ENCODE measurements at regions not wholly inside any gene's neighbourhood (a gene's known extent, or its start where the extent isn't known, plus 50 kb on each side); places are given as distances from the start of the nearest gene placed in this dataset.

DNA sequence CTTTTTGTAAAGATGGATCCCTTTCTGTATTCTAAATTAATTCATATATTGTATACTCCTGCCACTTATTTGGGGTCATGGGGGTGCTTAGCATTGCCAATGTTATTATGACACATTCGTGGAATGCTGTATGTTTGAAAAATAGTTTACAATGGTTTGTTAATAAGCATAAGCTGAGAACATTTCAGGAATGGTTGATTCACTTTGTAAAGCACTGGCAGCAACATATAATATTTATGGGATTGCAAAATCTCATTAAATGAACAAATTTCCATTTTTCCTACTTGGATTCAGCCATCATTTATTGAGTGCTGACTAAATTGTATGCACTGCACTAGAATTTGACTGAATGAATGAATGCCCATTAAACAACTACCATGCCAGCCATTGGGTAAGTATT lies 215.2 kb upstream of the KLF4 start:
- no peaks in the 10 kb centered on the region for H3K27me3 ChIP-seq (ENCODE audit: control insufficient read depth, extremely low read depth, insufficient read depth, low read length)
- no peaks in the 10 kb centered on the region for H3K36me3 ChIP-seq (ENCODE audit: control insufficient read depth in 2 of 2, extremely low read depth in 1 of 2, insufficient read depth in 2 of 2, low read length in 2 of 2)
- DNase-seq (ENCODE audit: low read depth, low spot score) (no peak), FAIRE-seq (no peak)
- dilution Hi-C loops (cut with MboI; ENCODE audit: extremely low pct_ligation_motif_present, low sequenced_read_pairs), result no loop called here
- H3K4me3 ChIP-seq (ENCODE audit: control insufficient read depth in 2 of 3, extremely low read depth in 1 of 3, insufficient read depth in 2 of 3, low read depth in 1 of 3, low read length in 3 of 3), result no peak overlapping the region
- H3K9me3 ChIP-seq (ENCODE audit: control insufficient read depth, low read depth, low read length), result no peaks in the 10 kb centered on the region
- H2AFZ ChIP-seq (ENCODE audit: control insufficient read depth, low read length), result no peak overlapping the region
- H3K4me1 ChIP-seq (ENCODE audit: control insufficient read depth, extremely low read depth, insufficient read depth, low read length), result peaks cover 38% of the 10 kb centered on the region
- H3K27ac ChIP-seq (ENCODE audit: control insufficient read depth, insufficient read depth, low read length), result no peak overlapping the region
- H3K4me2 ChIP-seq (ENCODE audit: control insufficient read depth, extremely low read depth, insufficient read depth, low read depth, low read length), result peak overlapping the region; percentile 20
- H3K9me1 ChIP-seq (ENCODE audit: control insufficient read depth, extremely low read depth, insufficient read depth, low read length), result no peaks in the 10 kb centered on the region
- TF ChIP-seq EZH2 (IDR thresholded peaks at IDR 0.05; ENCODE audit: low read length), result no peak
- TF ChIP-seq, protein P1, sequence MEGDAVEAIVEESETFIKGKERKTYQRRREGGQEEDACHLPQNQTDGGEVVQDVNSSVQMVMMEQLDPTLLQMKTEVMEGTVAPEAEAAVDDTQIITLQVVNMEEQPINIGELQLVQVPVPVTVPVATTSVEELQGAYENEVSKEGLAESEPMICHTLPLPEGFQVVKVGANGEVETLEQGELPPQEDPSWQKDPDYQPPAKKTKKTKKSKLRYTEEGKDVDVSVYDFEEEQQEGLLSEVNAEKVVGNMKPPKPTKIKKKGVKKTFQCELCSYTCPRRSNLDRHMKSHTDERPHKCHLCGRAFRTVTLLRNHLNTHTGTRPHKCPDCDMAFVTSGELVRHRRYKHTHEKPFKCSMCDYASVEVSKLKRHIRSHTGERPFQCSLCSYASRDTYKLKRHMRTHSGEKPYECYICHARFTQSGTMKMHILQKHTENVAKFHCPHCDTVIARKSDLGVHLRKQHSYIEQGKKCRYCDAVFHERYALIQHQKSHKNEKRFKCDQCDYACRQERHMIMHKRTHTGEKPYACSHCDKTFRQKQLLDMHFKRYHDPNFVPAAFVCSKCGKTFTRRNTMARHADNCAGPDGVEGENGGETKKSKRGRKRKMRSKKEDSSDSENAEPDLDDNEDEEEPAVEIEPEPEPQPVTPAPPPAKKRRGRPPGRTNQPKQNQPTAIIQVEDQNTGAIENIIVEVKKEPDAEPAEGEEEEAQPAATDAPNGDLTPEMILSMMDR (optimal IDR thresholded peaks at IDR 0.05 in 1 of 3, IDR thresholded peaks at IDR 0.05 in 1 of 3, conservative IDR thresholded peaks at IDR 0.05 in 1 of 3; ENCODE audit: extremely low read depth in 1 of 3, insufficient read depth in 2 of 3, low read length in 3 of 3), result no peak
- no peak overlapping the region for H3K9ac ChIP-seq (ENCODE audit: control insufficient read depth, extremely low read depth, insufficient read depth, low read length)
- H4K20me1 ChIP-seq (ENCODE audit: control insufficient read depth, extremely low read depth, insufficient read depth, low read length), result no peaks in the 10 kb centered on the region
- H3K79me2 ChIP-seq (ENCODE audit: control insufficient read depth, insufficient read depth, low read length), result no peaks in the 10 kb centered on the region

DNA sequence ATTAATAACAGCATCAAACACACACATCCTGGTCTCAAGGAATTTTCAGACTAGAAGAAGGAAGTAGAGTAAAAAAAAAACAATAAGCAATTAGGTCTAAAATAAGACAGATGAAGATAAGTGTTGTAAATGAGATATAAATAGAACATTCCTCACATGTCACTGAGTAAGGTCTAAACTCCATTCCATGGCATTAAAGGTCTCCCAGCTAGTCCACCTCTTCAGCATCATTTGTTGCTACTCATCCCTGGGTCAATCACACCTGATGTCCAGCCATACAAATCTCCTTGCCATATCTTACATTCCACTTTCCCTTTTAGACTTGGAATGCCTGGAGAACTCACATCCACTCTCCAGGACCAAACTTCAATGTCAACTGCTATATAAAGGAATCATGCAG lies 214.1 kb upstream of the KLF4 start:
- dilution Hi-C loops (cut with MboI; ENCODE audit: extremely low pct_ligation_motif_present, low sequenced_read_pairs), result no loop called here

More for the DNA sequence above, 214.1 kb upstream of the KLF4 start:
- Histone ChIP-seq H3K4me3 (ENCODE audit: control insufficient read depth in 2 of 3, extremely low read depth in 1 of 3, insufficient read depth in 2 of 3, low read depth in 1 of 3, low read length in 3 of 3) (no peak overlapping the region), H3K27ac (ENCODE audit: control insufficient read depth, insufficient read depth, low read length) (no peak overlapping the region), H3K79me2 (ENCODE audit: control insufficient read depth, insufficient read depth, low read length) (no peaks in the 10 kb centered on the region), H3K4me2 (ENCODE audit: control insufficient read depth, extremely low read depth, insufficient read depth, low read depth, low read length) (no peak overlapping the region), H3K36me3 (ENCODE audit: control insufficient read depth in 2 of 2, extremely low read depth in 1 of 2, insufficient read depth in 2 of 2, low read length in 2 of 2) (no peaks in the 10 kb centered on the region), H3K9me1 (ENCODE audit: control insufficient read depth, extremely low read depth, insufficient read depth, low read length) (no peaks in the 10 kb centered on the region), H3K9me3 (ENCODE audit: control insufficient read depth, low read depth, low read length) (no peaks in the 10 kb centered on the region), H4K20me1 (ENCODE audit: control insufficient read depth, extremely low read depth, insufficient read depth, low read length) (no peaks in the 10 kb centered on the region), H3K27me3 (ENCODE audit: control insufficient read depth, extremely low read depth, insufficient read depth, low read length) (no peaks in the 10 kb centered on the region), H3K4me1 (ENCODE audit: control insufficient read depth, extremely low read depth, insufficient read depth, low read length) (peaks cover 36% of the 10 kb centered on the region), H2AFZ (ENCODE audit: control insufficient read depth, low read length) (no peak overlapping the region), H3K9ac (ENCODE audit: control insufficient read depth, extremely low read depth, insufficient read depth, low read length) (no peak overlapping the region)
- TF ChIP-seq, protein P1 (optimal IDR thresholded peaks at IDR 0.05 in 1 of 3, IDR thresholded peaks at IDR 0.05 in 1 of 3, conservative IDR thresholded peaks at IDR 0.05 in 1 of 3; ENCODE audit: extremely low read depth in 1 of 3, insufficient read depth in 2 of 3, low read length in 3 of 3), result no peak
- no peak for TF ChIP-seq EZH2 (IDR thresholded peaks at IDR 0.05; ENCODE audit: low read length)
- FAIRE-seq (no peak), DNase-seq (ENCODE audit: low read depth, low spot score) (no peak)

Data from keratinocyte (primary cell).